ENCODE measurements at regions not wholly inside any gene's neighbourhood (a gene's known extent, or its start where the extent isn't known, plus 50 kb on each side); places are given as distances from the start of the nearest gene placed in this dataset.
"Not testable (repeated sequence)": the region's sequence is repeated elsewhere in the genome, so short reads cannot be mapped to it uniquely, and the experiment has no call there.

DNA sequence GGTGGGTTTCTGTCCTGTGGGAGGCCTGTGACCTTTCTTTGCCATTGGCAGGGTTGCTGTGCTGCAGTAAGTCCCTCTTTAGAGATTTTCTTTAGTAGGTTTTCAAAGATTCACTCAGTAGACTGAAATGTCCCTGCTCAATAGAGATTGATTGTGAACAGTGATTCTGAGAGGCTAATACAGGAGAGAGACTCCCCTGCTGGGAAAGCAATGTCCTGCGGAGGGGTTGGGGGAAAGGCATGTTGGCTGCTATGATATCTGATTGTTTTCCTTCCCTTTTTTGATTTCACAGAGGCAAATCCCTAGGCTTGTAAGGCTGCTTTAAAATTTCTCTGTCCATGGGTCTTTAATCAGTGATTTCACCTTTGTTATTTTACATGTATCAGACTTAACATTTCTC is 589.9 kb downstream of the ADGRL2 start:
- DNase-seq: no peak

GRCh38 chr1:82388679-82389078 is 587.9 kb downstream of the ADGRL2 start:
- DNase-seq: no peak

DNA sequence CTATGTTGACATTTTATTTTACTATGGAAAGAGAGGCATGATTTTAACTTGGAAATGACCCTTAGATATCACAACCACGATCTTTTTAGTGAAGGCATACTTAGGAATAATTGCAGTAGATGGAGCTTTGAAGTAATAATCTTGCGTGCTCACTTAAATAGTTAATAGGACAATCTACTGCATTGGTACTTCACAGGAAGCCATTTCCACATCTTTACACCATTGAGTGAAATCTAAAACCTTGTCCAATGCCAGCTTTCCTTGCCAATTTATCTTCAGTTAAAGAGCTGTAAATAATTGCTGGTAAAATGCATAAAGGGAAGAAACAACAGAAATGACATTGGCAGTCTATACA is 586.3 kb downstream of the ADGRL2 start:
- DNase-seq: no peak

GRCh38 chr1:82386365-82387011 is 585.8 kb downstream of the ADGRL2 start:
- DNase-seq: no peak

- no peak for DNase-seq
These were observed 584.0 kb downstream of the ADGRL2 start for GRCh38 chr1:82384776-82385175.

DNA sequence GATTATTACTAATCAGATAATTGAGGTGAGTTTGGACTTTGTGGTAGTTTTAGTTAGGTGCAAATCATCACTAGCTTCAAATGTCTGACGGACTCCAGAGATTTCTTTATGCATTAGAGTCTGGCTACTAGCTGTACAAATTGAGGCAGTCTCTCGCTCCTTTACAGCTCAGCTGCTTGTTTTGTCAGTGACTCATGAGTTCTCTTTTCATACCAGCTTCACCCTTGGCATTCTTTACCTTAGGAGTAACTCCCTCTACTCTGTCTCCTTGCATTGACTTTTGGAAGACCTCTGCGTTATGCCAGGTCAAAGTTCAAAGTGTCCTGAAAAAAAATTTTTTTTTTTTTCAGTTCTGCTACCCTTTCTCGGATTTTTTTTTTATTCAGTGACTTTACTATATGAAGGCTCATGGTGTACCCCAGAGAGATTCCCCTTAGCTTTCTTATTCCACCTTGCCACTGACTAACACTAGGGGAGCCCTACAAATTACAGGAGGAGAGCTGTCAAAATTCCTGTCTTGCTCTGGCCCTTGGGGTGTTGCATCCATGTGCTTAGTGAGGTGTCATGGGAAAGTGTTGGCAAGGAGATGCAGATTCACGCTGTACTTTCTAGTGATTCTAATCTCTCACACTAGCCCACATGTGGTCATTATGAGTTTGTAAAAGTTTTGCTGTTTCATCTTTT is 576.6 kb downstream of the ADGRL2 start:
- DNase-seq: no peak

DNA sequence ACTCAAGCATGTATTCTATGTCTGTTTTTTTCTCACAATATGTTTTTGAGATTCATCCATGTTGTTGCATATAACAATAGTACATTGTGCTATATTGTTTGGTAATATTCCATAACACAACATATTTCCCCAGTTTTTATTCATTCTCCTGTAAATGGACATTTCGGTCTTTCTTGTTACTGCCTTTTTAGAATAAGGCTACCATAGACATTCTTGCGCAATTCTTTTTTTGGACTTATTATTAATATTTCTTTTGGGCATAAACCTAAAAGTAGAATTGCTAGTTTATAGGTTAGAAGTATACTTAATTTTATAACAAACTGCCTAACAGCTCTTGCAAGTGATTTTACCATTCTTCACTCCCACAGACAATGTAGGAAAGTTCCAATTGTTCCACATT is 573.0 kb downstream of the ADGRL2 start:
- no peak for DNase-seq

GRCh38 chr1:82371844-82372498 is 571.2 kb downstream of the ADGRL2 start:
- no peak for DNase-seq

DNA sequence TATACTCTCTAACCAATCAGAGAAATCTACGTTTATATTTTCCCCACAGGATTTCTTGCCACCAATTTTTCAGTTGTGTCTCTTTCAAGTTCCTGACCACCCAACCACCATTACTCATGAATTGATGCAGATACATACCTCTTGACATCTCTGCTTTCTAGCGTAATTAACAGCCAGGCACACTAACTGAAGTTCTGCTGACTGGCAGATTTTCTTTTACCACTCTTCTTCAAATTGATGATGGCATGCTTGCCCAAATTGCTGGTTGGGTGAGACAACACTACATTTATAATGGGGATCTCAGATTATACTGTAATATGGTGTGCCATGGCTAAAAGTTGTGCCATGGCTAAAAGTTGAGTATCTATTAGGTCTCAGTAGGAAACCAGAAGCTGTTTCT is 566.7 kb downstream of the ADGRL2 start:
- no peak for DNase-seq

- no peak for DNase-seq
These were observed 566.0 kb downstream of the ADGRL2 start for GRCh38 chr1:82366689-82367088.

GRCh38 chr1:82359541-82359940 is 558.8 kb downstream of the ADGRL2 start:
- DNase-seq: not testable (repeated sequence)

GRCh38 chr1:82358706-82359105 is 558.0 kb downstream of the ADGRL2 start:
- DNase-seq: not testable (repeated sequence)

DNA sequence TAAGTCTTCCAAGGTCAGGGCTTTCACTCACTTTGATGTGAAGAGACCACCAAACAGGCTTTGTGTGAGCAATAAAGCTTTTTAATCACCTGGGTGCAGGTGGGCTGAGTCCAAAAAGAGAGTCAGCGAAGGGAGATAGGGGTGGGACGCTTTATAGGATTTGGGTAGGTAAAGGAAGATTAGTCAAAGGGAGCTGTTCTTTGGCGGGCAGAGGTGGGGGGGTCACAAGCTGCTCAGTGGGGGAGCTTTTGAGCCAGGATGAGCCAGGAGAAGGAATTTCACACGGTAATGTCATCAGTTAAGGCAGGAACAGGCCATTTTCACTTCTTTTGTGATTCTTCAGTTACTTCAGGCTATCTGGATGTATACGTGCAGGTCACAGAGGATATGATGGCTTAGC is 553.8 kb downstream of the ADGRL2 start:
- not testable (repeated sequence) for DNase-seq

DNA sequence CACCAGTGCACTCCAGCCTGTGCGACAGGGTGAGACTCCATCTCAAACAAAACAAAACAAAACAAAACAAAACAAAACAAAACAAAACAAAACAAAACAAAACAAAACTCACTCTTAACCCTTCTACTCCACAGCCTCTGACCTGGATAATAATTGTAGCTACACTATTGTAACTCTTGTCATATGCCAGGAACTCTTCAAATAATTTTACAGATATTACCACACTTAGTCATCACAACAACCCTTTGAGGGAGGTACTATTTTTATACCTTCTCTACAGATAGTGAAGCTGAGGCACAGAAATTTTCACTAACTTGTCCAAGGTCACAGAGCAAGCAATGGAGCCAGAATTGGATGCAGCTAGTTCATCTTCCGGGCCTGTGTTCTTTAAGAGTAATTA is 547.8 kb downstream of the ADGRL2 start:
- no peak for DNase-seq

- DNase-seq: no peak
These were observed 545.4 kb downstream of the ADGRL2 start for GRCh38 chr1:82346141-82346540.

DNA sequence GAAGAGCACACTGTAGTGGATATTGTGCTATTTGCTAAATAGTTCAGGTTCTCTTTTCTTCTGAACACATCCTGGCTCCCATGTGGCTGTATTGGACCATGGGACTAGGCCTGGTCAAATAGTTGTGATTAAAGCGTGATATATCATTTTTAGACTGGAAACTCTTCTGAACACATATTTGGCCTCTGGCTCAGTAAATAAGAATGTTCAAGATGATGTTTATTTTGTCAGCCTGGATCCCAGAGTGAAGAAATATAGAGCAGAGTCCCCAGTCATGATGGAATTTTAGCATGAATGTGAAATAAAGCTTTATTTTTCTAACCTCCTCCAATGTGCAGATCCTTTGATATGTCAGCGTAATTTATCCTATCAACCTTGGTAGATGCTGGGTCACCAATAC is 542.6 kb downstream of the ADGRL2 start:
- no peak for DNase-seq

DNA sequence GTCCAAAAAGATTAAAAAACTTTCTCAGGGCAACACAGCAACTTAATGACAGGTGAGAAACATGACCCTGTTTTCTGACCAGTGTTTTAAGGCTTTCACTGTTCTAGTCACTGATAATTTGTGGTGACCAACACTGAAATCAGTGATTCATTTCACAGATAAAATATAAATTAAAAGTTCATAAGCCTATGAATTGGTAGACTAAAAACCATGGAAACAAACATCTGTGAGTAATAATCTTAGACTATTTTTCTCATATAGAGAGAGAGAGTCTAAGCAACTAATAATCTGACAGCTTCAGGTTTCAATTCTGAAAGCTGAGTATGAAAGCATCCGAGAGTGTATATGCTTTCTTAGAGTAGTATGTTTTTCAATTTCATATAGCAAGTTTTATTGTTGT is 536.9 kb downstream of the ADGRL2 start:
- no peak for DNase-seq

DNA sequence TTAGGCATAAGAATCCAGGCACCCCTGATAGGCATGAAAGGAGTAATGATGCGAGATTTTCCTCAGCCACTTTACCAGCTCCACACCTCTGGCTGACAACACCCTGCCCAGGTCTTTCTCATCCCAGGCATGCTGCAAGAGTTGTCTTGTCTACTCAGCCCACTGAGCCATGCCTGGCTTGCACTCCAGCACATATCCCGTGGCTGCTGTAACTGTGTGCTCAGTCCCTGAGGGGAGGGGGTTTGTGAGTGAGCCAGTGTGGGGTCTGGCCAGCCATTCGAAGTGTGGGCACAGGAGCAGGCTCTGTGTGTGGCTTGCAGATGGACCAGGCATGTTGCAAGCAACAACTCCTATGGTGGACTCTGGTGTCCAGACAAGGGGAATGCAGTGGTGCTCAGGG is 529.6 kb downstream of the ADGRL2 start:
- DNase-seq: no peak

- DNase-seq: no peak
These were observed 528.5 kb downstream of the ADGRL2 start for GRCh38 chr1:82329226-82329625.

GRCh38 chr1:82323144-82323841 is 522.6 kb downstream of the ADGRL2 start:
- DNase-seq: no peak

- DNase-seq: no peak
These were observed 521.1 kb downstream of the ADGRL2 start for GRCh38 chr1:82321794-82322193.

DNA sequence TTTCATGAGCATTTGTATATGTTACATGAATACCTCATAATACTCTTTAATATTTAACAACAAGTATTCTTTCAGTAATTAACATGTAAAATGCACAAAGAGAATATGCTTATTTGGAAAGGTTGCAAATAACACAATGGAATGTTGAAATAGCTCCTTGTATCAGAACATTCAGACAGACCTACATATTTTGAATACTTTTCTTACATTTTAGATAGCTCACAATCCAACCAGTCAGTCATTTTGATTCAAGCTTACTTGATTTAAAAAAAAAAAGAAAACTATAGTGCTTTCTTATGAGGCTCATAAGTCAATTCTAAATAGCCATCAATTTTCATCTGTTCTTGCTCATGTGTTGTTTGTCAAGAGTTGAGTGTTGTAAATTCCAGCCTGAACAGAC is 518.8 kb downstream of the ADGRL2 start:
- DNase-seq: no peak

GRCh38 chr1:82318921-82319320 is 518.2 kb downstream of the ADGRL2 start:
- DNase-seq: no peak

GRCh38 chr1:82318265-82318664 is 517.5 kb downstream of the ADGRL2 start:
- DNase-seq: no peak

Data from femur (tissue), 1 donor.